SKM-1 treated with dmso at 0.1 percent for 144 hours (cell line): ENCODE measurements at regions not wholly inside any gene's neighbourhood (a gene's known extent, or its start where the extent isn't known, plus 50 kb on each side); places are given as distances from the start of the nearest gene placed in this dataset.
"Not testable (repeated sequence)": the region's sequence is repeated elsewhere in the genome, so short reads cannot be mapped to it uniquely, and the experiment has no call there.

Experiments used
- DNase-seq: peaks from one replicate; lab custom pipeline; 2025; ENCODE audit not compliant: unreplicated experiment; lab: John Stamatoyannopoulos, UW

DNA sequence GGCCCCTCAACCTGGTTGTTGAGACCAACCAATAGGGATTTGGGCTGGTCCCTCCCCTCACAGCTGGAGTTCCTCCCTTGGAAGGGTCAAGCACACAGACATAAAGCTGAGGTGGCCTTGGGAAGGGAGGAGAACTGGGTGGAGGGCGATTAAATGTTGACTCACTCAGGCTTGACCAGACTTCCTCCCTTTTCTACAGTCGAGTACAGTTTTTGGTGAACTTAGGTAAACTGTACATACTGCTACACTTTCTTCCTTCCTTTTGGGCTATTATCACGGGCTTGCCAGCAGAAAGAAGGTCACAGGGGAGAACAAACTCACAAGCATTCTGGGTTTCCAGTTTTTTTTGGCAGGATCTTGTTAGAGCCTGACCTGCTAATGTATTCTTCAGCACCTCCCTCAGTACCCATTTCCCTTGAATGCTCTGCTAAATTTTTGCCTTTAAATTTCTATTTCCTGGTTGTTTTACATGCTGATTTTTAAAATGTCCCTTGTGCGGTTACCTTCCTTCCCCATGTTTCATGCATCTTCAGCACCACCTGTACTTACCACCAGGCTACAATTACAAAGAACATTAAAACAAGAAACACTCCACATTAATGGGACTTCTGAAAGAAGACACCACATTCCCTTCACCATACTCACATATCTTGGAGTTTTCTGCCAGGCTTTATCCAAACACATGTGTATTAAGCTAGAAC is 135.2 kb upstream of the RASGEF1B start:
- DNase-seq: peak; percentile 23

DNA sequence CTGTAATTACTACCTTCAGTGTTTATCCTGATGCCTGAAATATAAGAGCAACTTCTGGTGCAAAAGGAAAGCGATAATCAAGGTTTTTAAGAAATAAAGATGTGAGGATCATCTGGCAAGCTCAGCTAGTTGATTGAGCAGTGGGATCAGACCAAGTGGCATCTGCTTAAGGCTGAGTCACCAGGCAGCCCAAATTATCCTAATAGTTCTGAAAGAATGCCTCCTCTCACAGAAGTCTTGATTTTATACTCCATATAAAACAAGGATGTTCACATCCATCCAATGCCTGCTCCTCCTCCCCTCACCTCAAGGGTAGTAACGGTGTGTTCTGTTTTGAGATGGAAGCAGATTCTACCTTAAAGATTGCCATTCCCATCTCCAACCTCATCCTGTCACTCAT is 134.5 kb upstream of the RASGEF1B start:
- DNase-seq: no peak

DNA sequence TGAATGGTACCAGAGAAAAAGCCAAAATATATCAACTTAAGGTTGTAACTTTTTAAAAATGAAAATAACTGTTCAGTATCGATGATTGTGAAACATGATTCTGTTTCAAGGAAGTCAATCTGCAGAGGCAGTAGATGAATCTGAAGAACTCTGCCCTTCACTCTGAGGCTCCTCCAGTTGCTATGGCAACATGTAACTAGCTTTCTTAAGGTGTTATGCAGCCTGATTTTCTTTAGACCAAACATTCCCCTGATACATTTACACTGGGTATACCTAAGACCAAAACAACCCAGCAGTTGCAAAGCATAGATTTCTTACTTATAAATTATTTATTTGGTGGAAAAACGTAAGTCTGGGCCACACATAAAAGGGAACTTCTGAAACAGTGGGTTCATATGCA is 133.6 kb upstream of the RASGEF1B start:
- DNase-seq: no peak

DNA sequence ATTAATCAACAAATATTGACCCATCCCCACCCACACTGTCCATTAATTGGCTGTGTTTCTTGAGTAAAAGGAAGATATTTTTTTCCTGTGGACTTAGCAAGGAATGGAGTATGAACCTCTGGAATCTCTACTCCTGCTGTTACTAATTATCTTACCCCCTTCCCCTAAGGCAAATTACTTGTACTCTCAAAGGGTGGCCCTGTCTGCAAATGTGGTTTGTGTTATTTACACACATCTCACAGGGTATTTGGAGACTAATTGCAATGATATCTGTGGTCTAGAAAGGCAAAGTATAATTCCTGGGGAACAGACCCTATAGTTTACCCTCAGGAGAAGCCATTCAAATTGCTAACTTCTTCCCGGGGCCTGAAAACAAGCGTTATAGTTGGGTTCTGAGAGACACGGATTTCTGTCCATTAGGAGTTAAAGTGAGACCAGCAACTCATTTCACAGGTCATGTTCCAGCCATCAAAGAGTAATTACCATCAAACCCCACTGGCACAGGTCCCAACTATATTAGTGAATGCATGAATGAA is 133.0 kb upstream of the RASGEF1B start:
- DNase-seq: no peak

DNA sequence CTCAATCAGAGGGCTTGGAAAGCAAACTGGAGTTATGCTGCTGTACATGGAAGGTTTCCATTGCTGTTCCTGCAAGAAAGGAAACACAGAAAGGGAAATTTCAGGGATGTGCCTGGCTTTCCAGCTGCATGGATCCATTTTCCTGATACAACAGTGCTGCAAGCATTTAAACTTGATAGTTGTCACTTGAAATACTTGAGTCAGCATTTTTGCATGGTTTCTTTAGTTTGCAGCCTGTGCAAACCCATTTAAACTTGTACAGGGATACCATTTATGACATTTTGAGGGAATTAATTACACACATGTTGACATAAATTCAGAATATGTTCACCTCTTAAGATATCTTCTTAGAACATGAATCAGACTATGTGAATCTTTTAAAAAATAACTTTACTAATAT is 131.1 kb upstream of the RASGEF1B start:
- DNase-seq: no peak

DNA sequence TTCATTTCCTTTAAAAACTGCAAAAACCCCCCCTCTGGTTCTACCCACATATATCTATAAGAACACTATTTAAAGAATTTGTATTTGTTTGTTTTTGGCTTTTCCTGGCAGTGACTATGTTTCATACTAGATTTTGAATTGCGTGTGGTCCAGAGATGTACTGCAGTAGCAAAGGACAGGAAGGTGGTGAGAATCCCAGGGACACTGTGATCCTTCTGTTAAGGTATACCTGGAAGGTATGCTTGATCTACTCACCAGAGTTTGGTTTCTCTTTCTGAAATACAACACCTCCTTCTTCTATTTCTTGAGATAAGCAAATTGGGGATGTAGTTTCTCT is 129.6 kb upstream of the RASGEF1B start:
- DNase-seq: no peak

DNA sequence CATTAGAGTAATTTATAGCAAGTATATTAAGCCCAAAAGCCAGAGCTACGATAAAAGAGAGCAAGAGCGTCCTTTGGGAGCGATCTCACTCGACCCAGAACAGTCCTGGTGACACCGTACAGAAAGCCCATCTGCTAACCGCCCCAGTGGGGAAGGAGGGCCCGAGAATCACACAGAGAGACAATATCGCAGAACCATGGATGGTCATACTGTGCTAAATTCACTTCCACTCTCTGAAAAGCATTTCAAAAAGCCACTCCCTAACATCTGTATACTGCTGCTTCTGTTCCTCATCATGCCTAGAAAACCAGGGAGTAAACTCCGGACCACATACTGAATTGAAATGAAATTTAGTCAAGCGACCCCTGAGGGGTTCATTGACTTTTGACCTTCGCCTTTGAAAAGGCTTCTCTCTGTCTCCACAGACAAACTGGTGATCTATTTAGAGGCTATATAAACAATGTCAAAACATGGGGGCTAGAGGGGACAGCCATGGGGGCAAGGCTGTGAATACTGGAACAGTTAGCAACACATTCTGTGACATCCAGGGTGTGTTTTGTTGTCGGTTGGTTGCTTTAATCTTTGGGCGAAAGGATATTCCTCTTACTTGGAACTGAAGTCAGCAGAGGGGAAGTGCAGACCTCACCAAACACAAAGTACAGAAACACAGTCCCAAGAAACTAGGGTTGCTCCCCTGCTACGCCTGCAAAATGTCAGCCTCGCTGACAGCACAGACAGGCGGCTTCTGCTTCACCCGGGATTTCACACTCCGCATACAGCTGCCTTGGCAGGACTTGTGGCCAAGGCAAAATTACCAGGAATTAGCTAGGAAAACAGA is 129.0 kb upstream of the RASGEF1B start:
- no peak for DNase-seq

DNA sequence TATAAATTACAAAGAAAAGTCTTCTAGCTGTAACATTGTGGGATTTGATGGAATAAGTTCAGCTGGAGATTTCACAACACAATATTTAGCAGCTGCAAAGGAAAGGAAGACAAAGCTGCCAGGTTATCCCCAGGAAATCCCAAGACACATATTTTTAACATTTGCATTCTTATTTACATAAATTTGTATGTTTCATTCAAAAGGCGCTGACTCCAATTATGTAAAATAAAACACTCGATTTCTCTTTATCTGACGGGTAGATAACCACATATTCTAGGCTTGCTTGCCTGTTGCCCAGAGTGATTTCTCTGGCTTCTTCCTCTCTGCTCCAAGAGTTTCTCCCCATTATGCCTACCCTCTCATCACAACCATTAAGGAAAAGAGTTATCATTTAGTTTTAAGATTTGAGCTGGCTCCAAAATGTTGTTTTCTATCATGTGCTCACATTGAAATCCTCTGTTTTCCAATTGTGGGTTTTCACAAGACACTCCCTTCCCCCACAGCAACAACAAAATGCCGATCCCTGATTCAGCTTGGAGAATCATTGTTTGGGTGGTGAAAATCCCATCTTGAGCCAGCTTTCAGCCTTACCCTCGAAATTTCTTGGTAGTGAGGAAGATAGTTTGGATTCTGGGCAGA is 128.2 kb upstream of the RASGEF1B start:
- DNase-seq: no peak

DNA sequence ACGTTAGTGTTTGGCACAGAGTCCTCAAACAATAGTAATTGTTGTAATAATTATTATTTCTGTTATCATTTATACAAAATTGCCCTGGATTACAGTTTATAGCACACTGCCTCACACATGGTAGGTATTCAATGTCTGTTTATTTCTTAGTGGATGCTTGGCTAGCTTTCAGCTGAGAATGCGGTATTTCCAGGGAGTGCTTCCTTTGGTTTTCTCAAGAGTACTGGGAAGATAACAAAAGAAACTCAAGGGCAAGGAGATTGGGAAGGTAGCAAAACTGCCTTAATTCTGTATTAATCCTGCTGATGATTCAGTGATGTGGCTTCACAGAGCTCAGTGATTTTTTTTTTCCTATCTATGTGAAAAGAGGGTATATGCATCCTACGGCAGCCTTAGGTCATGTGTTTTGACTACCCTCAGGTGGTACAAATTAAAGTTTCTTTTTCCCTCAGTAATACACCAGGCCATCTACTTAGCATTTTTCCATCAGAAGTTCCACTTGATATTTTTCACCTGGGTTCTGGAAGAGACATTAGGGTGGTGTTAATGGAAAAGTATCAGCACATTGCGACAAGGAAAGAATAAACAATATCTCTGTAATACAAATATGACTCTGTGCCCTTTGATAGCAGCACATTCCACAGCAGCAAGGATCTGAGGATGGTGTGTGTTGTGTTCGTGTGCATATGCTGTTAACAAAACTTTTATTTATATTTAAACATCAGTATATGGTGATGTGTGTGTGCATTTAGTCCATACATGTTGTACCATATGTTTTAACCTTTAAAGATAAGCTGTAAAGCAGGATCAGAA is 124.3 kb upstream of the RASGEF1B start:
- no peak for DNase-seq

DNA sequence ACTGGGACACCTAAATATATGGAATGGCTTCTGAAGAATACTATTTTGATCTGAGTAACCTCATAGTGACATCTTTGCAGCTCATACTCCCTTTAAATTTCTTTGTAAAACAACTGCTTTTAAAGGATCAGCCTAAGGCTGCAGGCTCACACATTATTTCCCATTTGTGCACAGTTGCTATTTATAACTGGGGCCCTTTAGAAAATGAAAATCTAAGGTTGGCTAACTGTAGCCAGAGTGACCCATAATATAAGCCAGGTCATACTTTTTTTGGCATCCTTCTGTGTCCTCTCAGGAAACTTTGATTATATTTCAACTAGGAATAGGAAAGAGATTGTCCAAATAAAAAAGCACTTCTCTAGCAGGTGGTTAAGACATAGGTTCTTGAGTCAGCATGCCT is 123.6 kb upstream of the RASGEF1B start:
- DNase-seq: no peak

DNA sequence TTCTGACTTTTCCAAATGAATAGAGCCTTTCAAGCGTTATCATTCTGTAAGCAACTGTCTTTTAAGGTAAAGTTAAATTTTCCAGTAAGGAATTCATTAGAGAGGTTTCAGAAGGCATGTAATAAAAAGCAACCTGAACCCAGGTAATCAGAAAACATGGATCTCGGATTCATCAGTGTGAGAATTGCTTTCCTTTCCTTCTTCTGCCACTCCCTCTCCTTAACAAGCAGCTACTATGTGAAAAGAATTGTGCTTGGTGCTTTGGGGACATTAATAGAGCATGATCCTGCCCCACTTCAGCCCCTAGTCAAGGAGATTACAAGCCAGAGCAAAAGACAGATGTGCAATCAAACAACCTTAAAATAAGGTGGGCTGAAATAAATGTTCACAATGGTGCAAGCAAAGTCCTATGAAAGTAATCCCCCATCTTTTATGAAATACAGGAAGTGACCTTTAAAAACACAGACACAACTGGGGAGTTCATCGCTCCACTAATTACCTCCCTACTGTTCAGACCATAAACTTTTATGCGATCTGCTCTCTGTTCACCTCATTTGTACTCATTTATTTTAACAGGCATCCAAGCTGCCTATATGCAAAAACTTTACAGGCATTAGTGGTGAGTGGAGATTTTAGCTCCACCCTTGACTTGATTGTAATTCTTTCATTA is 122.9 kb upstream of the RASGEF1B start:
- DNase-seq: no peak

DNA sequence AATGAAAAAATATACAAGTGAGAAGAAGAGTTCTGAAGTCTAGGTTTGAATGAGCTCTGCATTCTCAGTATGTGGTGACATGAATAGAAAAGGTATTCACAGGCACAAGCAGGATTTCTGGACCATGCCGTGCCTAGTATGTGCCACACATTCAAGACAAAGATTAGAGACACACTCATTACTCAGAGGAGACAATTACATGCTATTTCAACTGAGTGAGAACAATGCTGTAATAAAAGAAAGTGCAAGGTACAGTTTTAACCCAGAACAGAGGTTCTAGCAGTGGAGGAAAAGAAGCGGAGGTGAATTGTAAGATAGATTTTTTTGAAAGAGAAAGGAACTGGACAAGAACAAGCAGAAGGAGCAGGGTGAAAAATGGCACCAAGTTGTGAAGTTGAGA is 121.0 kb upstream of the RASGEF1B start:
- no peak for DNase-seq

DNA sequence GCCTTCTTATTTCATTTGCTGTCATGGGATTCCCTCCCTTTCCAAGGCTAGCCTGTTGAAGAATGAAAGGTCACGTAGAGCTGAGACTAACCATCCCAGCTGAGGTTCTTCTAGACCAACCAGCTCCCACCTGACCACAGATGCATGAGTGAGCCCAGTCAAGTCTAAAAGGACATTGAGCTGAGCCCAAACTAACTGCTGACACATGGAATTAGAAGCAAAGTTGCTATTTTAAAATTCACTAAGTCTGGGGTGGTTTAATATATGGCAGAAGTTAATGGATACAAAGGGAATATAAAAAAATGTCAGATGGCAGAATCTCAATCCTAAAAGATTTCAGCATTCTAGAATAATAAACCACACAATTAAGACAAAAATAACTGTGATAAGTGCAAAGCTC is 118.9 kb upstream of the RASGEF1B start:
- DNase-seq: no peak

DNA sequence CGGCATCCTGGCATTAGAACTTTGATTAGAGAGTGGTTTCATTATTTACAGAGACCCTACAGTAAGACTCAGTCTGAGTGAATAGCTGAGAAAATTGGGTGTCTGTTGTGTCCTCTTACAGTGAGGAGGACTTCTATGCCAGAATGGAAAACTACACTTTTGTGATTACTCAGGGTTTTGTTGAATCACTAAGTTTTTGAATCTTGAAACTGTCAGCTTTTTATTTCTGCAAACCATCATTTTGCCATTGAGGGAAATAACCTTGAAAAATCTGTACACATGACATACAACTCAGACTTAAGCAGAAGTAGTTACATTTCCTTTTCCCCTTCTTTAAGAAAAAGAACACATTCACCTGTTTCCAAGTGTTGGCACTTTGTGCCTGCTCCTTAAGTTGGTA is 117.6 kb upstream of the RASGEF1B start:
- no peak for DNase-seq

DNA sequence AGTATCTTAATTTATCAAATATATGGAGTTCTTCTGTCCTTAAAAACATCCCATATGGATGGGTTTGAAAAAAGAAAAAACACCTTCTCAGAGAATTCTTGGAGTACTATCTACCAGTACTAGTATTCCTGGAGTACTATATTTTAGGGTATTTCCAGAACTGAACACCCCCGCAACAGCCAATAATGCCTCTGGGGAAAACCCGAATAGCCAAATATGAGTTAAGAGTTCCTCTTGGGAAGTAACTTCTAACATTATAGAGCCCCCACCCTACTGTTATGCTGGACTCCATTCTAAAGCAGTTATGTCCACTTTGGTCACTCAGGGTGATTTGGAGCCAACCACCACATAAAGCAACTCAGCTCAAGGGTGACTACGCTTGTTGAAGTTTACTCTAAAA is 115.0 kb upstream of the RASGEF1B start:
- no peak for DNase-seq

DNA sequence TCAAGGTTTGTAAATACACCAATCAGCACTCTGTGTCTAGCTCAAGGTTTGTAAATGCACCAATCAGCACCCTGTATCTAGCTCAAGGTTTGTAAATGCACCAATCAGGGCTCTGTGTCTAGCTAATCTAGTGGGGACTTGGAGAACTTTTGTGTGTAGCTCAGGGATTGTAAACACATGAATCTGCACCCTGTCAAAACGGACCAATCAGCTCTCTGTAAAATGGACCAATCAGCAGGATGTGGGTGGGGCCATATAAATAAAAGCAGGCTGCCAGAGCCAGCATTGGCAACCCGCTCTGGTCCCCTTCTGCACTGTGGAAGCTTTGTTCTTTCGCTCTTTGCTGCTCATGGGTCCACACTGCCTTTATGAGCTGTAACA is 109.3 kb upstream of the RASGEF1B start:
- DNase-seq: not testable (repeated sequence)

DNA sequence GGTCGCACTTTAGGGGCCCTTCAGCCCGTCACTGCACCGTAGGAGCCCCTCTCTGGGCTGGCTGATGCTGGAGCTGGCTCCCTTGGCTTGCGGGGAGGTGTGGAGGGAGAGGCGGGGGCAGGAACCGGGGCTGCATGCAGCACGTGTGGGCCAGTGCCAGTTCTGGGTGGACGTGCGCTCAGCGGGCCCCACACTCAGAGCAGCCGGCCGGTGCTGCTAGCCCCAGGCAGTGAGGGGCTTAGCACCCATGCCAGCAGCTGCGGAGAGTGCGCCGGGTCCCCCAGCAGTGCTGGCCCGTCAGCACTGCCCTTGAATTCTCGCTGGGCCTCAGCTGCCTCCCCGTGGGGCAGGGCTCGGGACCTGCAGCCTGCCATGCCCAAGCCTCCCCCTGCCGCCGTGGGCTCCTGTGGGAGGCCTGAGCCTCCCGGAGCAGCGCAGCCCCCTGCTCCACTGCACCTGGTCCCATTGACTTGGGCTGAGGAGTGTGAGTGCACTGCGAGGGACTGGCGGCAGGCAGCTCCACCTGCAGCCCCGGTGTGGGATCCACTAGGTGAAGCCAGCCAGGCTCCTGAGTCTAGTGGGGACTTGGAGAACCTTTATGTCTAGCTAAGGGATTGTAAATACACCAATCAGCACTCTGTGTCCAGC is 108.8 kb upstream of the RASGEF1B start:
- no peak for DNase-seq

DNA sequence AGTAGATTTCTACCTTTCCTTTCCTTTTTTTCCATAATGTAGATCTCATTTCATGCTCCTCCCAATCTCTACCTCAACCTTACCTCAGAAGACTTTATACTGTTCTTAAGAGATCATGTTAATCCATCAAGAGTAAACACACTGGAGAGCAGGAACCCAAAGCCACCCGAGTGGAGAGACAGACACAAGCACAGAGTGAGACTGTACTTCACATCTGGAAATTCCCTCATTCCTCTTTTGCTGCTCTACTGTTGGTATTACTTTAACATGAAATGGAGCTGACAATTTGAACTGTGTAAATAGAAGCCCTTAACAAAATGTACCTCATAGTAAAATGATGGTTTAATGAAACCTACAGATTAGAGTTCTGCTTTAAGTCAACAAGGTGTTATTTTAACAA is 105.7 kb upstream of the RASGEF1B start:
- DNase-seq: no peak

DNA sequence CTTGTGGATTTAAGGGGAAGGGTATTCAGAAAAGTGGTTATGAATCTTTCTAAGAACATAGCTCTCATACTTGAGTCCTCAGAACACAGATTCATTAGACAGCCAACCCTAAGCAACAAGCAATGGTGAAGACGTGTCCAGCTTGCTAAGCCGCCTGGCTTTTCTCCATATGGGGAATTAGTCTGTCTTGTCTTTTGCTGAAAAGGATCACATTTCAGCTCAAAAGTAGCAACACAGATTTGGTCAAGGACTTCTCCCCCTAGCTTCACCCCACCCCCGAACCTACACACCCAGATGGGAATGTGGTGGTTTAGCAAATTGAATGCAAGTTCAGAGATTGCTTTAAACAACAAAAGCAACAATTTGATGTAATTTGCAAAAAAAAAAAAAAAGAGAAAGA is 103.3 kb upstream of the RASGEF1B start:
- no peak for DNase-seq

DNA sequence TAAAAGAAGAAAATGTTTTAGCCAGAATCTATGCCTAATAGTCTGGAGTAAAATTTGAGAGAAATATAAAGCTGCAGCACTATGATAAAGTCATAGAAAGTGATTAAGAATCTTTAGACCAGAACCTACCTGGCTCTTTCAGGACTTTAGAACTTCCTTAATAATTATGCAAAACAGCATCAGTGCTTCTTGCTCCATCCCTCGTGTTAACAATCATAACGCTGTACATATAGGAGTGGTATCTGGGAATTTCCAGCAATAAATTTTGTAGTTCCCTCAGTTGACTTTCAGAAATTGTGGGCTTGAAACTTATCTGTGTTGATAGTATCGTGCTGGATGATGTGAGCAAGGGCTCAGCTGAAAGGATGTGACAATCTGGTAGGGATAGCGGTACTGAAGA is 102.1 kb upstream of the RASGEF1B start:
- DNase-seq: no peak
